Coronary artery (tissue), 2 donors: ENCODE measurements at regions not wholly inside any gene's neighbourhood (a gene's known extent, or its start where the extent isn't known, plus 50 kb on each side); places are given as distances from the start of the nearest gene placed in this dataset.

Experiments used
- DNase-seq: peaks from one replicate; pipeline ENCODE4 v3.0.0-alpha.2; 2017; ENCODE audit warnings: low spot score
- H3K27ac ChIP-seq, 2 donors: fragments of 200-600 bp; sonication (generic); one replicate each; pipeline ENCODE4 v1.5.1; 2016 to 2019
- H3K4me3 ChIP-seq: fragments of 200-600 bp; sonication (generic); 2 replicates; pipeline ENCODE4 v1.5.1; 2016; ENCODE audit warnings: mild to moderate bottlenecking, moderate library complexity
- CTCF ChIP-seq: fragments of 200-600 bp; sonication (generic); IDR thresholded peaks from one replicate; pipeline ENCODE4 v1.5.1; 2019; ENCODE audit warnings: antibody characterized with exemption

- no peak for TF ChIP-seq CTCF
- no peak overlapping the region for H3K27ac ChIP-seq
These were observed 397.7 kb downstream of the TCERG1L start for GRCh38 chr10:130913844-130914243.

GRCh38 chr10:130914367-130914766 lies 397.2 kb downstream of the TCERG1L start:
- DNase-seq: no peak
- no peak overlapping the region for H3K4me3 ChIP-seq
- no peak for TF ChIP-seq CTCF
- H3K27ac ChIP-seq: no peak overlapping the region

More at GRCh38 chr10:130913844-130914243, 397.7 kb downstream of the TCERG1L start:
- DNase-seq: no peak
- no peak overlapping the region for H3K4me3 ChIP-seq

- no peak overlapping the region for H3K4me3 ChIP-seq
These were observed 396.5 kb downstream of the TCERG1L start for GRCh38 chr10:130915065-130915464.

GRCh38 chr10:130921461-130921860 lies 390.1 kb downstream of the TCERG1L start:
- DNase-seq: no peak
- Histone ChIP-seq H3K4me3 (no peak overlapping the region), H3K27ac (no peak overlapping the region)
- no peak for TF ChIP-seq CTCF

More at GRCh38 chr10:130915065-130915464, 396.5 kb downstream of the TCERG1L start:
- no peak overlapping the region for H3K27ac ChIP-seq
- TF ChIP-seq CTCF: no peak
- no peak for DNase-seq

- DNase-seq: no peak
- Histone ChIP-seq H3K27ac (no peak overlapping the region), H3K4me3 (no peak overlapping the region)
- no peak for TF ChIP-seq CTCF
These were observed 389.5 kb downstream of the TCERG1L start for GRCh38 chr10:130921911-130922440.

- H3K4me3 ChIP-seq: no peak overlapping the region
- no peak overlapping the region for H3K27ac ChIP-seq
- DNase-seq: no peak
- no peak for TF ChIP-seq CTCF
These were observed 387.9 kb downstream of the TCERG1L start for GRCh38 chr10:130923596-130923995.

GRCh38 chr10:130924138-130924819 lies 387.2 kb downstream of the TCERG1L start:
- no peak for DNase-seq
- no peak overlapping the region for H3K4me3 ChIP-seq
- no peak for TF ChIP-seq CTCF
- no peak overlapping the region for H3K27ac ChIP-seq
